Middle frontal gyrus (tissue), 1 donor: ENCODE measurements at regions not wholly inside any gene's neighbourhood (a gene's known extent, or its start where the extent isn't known, plus 50 kb on each side); places are given as distances from the start of the nearest gene placed in this dataset.
"Not testable (repeated sequence)": the region's sequence is repeated elsewhere in the genome, so short reads cannot be mapped to it uniquely, and the experiment has no call there.

ENCODE experiments used
- DNase-seq: peaks from one replicate; pipeline ENCODE4 v3.0.0-alpha.2; 2015; ENCODE audit warnings: low spot score; ENCODE audit errors: extremely low spot score

- no peak for DNase-seq
These were observed 61.8 kb upstream of the PITX1 start for GRCh38 chr5:135095871-135096270.

- no peak for DNase-seq
These were observed 61.2 kb upstream of the PITX1 start for GRCh38 chr5:135095052-135095715.

- no peak for DNase-seq
These were observed 60.5 kb upstream of the PITX1 start for GRCh38 chr5:135094339-135095051.

- DNase-seq = not testable (repeated sequence)
These were observed 59.5 kb upstream of the PITX1 start for GRCh38 chr5:135093483-135093882.

GRCh38 chr5:135092476-135092875 lies 58.4 kb upstream of the PITX1 start:
- no peak for DNase-seq

GRCh38 chr5:135091286-135091685 lies 57.3 kb upstream of the PITX1 start:
- DNase-seq = no peak

- DNase-seq = no peak
These were observed 55.9 kb upstream of the PITX1 start for GRCh38 chr5:135089912-135090311.

- no peak for DNase-seq
These were observed 54.9 kb upstream of the PITX1 start for GRCh38 chr5:135088911-135089310.

- no peak for DNase-seq
These were observed 53.9 kb upstream of the PITX1 start for GRCh38 chr5:135087950-135088349.

GRCh38 chr5:135085936-135086725 lies 52.1 kb upstream of the PITX1 start:
- DNase-seq = no peak

GRCh38 chr5:135085133-135085935 lies 51.3 kb upstream of the PITX1 start:
- DNase-seq = no peak
